Uterus (tissue), 3 donors: ENCODE measurements at regions not wholly inside any gene's neighbourhood (a gene's known extent, or its start where the extent isn't known, plus 50 kb on each side); places are given as distances from the start of the nearest gene placed in this dataset.

Source experiments
- DNase-seq, 2 donors: peaks; one replicate each; pipeline ENCODE4 v3.0.0-alpha.2; 2019 to 2020
- H3K27ac ChIP-seq, 2 donors: fragments of 200-600 bp; sonication (generic); 1 replicate in 1 of 2; 2 replicates in 1 of 2; pipeline ENCODE4 v1.5.1; 2016 to 2018
- H3K27me3 ChIP-seq, 2 donors: fragments of 200-600 bp; sonication (generic); one replicate each; pipeline ENCODE4 v1.5.1; 2018 to 2019; ENCODE audit warnings: control low read depth in 1 of 2
- H3K36me3 ChIP-seq, 2 donors: fragments of 200-600 bp; sonication (generic); one replicate each; pipeline ENCODE4 v1.5.1; 2019; ENCODE audit warnings: control low read depth in 1 of 2
- H3K4me1 ChIP-seq, 2 donors: fragments of 200-600 bp; sonication (generic); one replicate each; pipeline ENCODE4 v1.5.1; 2018 to 2019; ENCODE audit warnings: control low read depth in 1 of 2
- H3K4me3 ChIP-seq, 2 donors: fragments of 200-600 bp; sonication (generic); 1 replicate in 1 of 2; 2 replicates in 1 of 2; pipeline ENCODE4 v1.5.1; 2018 to 2019; ENCODE audit warnings: mild to moderate bottlenecking in 1 of 2
- H3K9me3 ChIP-seq, 2 donors: fragments of 200-600 bp; sonication (generic); one replicate each; pipeline ENCODE4 v1.5.1; 2019; ENCODE audit warnings: control low read depth in 1 of 2
- POLR2A ChIP-seq, 2 donors: fragments of 450-650 bp; IDR thresholded peaks; one replicate each; pipeline ENCODE4 v1.6.1; 2016; ENCODE audit warnings: antibody characterized with exemption in 2 of 2, mild to moderate bottlenecking in 1 of 2, moderate library complexity in 1 of 2
- intact Hi-C: fragments of 100-400 bp; cut with DNase I; formaldehyde crosslinking; loops from one replicate; pipeline ENCODE4 v1.15.1; 2023; ENCODE audit warnings: low total_unique reads
- TF ChIP-seq, protein P1 (sequence below), 4 experiments: fragments of 200-600 bp in 2 of 4; fragments of 450-650 bp in 2 of 4; sonication (generic) in 2 of 4; IDR thresholded peaks; one replicate each; pipeline ENCODE4 v1.5.1; 2016 to 2019; ENCODE audit warnings: antibody characterized with exemption in 4 of 4, mild to moderate bottlenecking in 2 of 4, moderate library complexity in 1 of 4
- donor health status: DM: yes; HTN: yes; CAD: no.

DNA sequence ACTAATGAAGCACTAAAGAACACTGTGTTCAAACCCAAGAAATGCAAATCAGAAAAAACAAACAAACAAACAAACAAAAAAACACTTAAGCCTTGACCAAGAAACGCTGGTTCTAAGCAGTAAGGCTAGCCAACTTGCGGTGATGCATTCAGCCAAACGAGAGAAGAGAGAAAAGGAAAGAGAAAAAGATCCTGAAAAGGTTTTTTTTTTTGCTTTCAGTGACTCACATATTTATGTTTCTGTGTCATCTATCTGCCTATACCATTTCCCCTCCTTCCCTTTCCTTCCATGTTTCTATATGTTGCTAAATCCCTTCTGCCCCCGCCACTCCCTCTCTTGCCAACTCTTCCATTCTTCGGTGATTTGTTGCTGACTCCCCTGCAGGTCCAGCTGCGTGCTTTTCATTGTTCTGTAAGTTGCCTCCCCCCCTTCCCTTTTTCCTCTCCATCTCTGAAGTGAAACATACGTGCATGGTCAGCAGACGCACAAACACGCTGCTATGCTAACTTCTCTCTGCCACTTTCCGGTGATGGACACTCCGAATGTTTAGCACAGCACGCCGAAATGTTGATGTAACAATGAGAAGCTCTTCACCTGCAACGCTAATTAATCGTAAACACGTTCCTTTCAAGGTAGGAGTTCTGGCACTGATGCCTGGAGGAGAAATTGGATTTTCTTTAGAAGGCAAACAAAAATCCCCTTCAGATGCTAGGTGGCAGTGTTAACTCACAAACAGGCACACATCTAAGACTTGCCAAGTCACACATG, 154.4 kb downstream of the TUSC7 start:
- no peaks in the 10 kb centered on the region for H3K36me3 ChIP-seq
- no peak for TF ChIP-seq POLR2A (IDR thresholded peaks at IDR 0.05)
- TF ChIP-seq, protein P1, sequence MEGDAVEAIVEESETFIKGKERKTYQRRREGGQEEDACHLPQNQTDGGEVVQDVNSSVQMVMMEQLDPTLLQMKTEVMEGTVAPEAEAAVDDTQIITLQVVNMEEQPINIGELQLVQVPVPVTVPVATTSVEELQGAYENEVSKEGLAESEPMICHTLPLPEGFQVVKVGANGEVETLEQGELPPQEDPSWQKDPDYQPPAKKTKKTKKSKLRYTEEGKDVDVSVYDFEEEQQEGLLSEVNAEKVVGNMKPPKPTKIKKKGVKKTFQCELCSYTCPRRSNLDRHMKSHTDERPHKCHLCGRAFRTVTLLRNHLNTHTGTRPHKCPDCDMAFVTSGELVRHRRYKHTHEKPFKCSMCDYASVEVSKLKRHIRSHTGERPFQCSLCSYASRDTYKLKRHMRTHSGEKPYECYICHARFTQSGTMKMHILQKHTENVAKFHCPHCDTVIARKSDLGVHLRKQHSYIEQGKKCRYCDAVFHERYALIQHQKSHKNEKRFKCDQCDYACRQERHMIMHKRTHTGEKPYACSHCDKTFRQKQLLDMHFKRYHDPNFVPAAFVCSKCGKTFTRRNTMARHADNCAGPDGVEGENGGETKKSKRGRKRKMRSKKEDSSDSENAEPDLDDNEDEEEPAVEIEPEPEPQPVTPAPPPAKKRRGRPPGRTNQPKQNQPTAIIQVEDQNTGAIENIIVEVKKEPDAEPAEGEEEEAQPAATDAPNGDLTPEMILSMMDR (IDR thresholded peaks at IDR 0.05): peak; percentile 20 to 41 (median 34)
- no peaks in the 10 kb centered on the region for H3K4me1 ChIP-seq
- H3K27ac ChIP-seq: no peak overlapping the region
- H3K27me3 ChIP-seq: no peaks in the 10 kb centered on the region
- no peak for DNase-seq
- no peaks in the 10 kb centered on the region for H3K9me3 ChIP-seq
- peak overlapping the region in 1 of 2 donors; percentile 16 for H3K4me3 ChIP-seq
- intact Hi-C loops: no loop called here

DNA sequence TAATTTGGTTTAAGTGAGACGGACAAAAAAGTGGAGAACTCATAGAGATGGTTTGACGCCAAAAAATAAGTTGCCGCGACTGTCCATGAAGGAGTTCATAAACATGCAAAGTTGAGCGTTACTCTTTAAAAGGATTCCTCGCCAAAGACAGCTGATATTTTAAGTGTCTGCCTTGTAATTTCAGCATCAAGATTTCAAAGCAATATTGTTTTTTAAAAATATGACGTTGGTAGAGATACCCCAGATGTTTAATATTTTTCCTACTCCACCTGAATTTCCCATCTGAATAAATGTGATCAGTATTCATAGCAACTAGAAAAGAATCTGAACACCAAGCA, 155.0 kb downstream of the TUSC7 start:
- Histone ChIP-seq H3K4me1 (no peaks in the 10 kb centered on the region), H3K9me3 (no peaks in the 10 kb centered on the region), H3K27me3 (no peaks in the 10 kb centered on the region), H3K36me3 (no peaks in the 10 kb centered on the region), H3K4me3 (no peak overlapping the region), H3K27ac (no peak overlapping the region)
- intact Hi-C loops: no loop called here
- no peak for TF ChIP-seq POLR2A (IDR thresholded peaks at IDR 0.05)
- TF ChIP-seq, protein P1 (IDR thresholded peaks at IDR 0.05): no peak
- no peak for DNase-seq

DNA sequence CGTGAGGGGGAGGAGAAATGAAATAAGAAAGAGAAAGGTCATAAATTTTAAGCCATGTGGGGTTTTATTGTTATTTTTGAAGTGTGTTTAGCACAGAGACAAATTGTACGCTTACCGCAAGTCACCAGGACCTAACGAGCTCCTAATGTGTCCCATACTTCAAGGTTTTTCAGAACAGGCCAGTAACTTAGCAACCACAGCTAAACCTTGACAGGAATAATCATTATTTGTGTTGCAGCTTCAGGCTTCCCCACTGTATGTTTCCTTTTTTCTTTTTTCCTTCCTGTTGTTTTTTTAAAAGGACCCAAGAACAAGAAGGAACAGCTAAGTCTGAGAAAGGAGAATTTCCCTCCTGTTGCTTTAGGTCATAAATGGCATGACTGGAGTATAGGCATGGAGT, 160.8 kb downstream of the TUSC7 start:
- no peaks in the 10 kb centered on the region for H3K36me3 ChIP-seq
- H3K27ac ChIP-seq: no peak overlapping the region
- no peak for TF ChIP-seq POLR2A (IDR thresholded peaks at IDR 0.05)
- TF ChIP-seq, protein P1 (IDR thresholded peaks at IDR 0.05): no peak
- H3K4me3 ChIP-seq: no peak overlapping the region
- H3K27me3 ChIP-seq: no peaks in the 10 kb centered on the region
- no peak for DNase-seq
- no peaks in the 10 kb centered on the region for H3K4me1 ChIP-seq
- H3K9me3 ChIP-seq: no peaks in the 10 kb centered on the region
- intact Hi-C loops: no loop called here

DNA sequence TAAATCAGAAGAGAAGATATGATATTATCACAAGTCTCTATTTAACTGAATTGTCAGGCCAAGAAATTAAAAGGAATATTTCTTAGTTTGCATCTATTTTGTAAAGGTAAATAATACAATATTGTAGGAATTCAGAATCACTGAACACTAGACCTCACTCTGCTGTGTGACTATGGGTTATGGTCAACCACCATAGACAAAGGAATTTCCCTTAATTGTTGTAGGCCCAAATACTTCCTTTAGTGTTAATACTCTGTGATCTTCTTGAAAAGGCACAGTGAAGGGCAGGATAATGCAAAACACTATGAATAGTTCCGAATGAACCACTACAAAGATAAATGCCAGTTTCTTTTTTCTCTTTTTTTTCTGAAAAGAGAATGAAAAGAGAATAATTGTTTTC, 162.3 kb downstream of the TUSC7 start:
- no peak for TF ChIP-seq POLR2A (IDR thresholded peaks at IDR 0.05)
- TF ChIP-seq, protein P1 (IDR thresholded peaks at IDR 0.05): no peak
- Histone ChIP-seq H3K27me3 (no peaks in the 10 kb centered on the region), H3K27ac (no peak overlapping the region), H3K4me1 (no peaks in the 10 kb centered on the region), H3K36me3 (no peaks in the 10 kb centered on the region), H3K9me3 (no peaks in the 10 kb centered on the region), H3K4me3 (no peak overlapping the region)
- intact Hi-C loops: no loop called here
- DNase-seq: no peak

DNA sequence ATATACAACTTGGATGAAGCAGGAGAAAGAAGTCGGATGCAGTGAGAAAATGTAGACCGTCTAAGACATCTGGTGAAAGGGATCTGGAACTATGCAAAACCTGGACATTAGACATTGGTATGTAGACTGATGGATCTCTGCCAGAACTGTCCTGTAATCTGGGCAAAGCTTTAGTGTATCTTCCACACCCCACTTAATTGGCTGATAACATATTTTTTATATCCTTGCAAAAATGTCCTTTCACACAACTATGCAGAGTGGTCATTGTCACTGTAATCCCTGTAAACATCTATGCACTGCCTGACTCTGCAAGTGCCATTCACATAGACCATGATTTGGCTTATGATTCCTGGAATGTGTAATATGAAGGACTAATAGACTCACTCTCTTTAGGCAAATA, 163.1 kb downstream of the TUSC7 start:
- H3K27me3 ChIP-seq: no peaks in the 10 kb centered on the region
- H3K4me1 ChIP-seq: no peaks in the 10 kb centered on the region
- TF ChIP-seq, protein P1 (IDR thresholded peaks at IDR 0.05): no peak
- no peak for TF ChIP-seq POLR2A (IDR thresholded peaks at IDR 0.05)
- no peak overlapping the region for H3K27ac ChIP-seq
- no peaks in the 10 kb centered on the region for H3K9me3 ChIP-seq
- DNase-seq: no peak
- no peaks in the 10 kb centered on the region for H3K36me3 ChIP-seq
- intact Hi-C loops: no loop called here
- H3K4me3 ChIP-seq: no peak overlapping the region
